ENCODE measurements at regions not wholly inside any gene's neighbourhood (a gene's known extent, or its start where the extent isn't known, plus 50 kb on each side); places are given as distances from the start of the nearest gene placed in this dataset.
"Not testable (repeated sequence)": the region's sequence is repeated elsewhere in the genome, so short reads cannot be mapped to it uniquely, and the experiment has no call there.

- no CpG with 5 or more reads among the region's 1 CpG for WGBS, 2 experiments
- no peak overlapping the region for H3K27ac ChIP-seq (ENCODE audit: insufficient read depth, low read depth, low read length, poor library complexity, severe bottlenecking)
- no peaks in the 10 kb centered on the region for H3K4me1 ChIP-seq (ENCODE audit: control insufficient read depth, insufficient read depth, low read length)
- H3K9me3 ChIP-seq (ENCODE audit: control insufficient read depth, low read length): no peaks in the 10 kb centered on the region
- no peaks in the 10 kb centered on the region for H3K36me3 ChIP-seq (ENCODE audit: control insufficient read depth, insufficient read depth, low read length)
- H3K4me3 ChIP-seq (ENCODE audit: insufficient read depth, low read depth, low read length): no peak overlapping the region
- H3K27me3 ChIP-seq (ENCODE audit: control insufficient read depth, insufficient read depth, low read length, poor library complexity, severe bottlenecking): no peaks in the 10 kb centered on the region
Measured at GRCh38 chr13:58376349-58376748, 744.8 kb downstream of the PCDH17 start.

GRCh38 chr13:58376775-58377174, 745.2 kb downstream of the PCDH17 start:
- no peaks in the 10 kb centered on the region for H3K27me3 ChIP-seq (ENCODE audit: control insufficient read depth, insufficient read depth, low read length, poor library complexity, severe bottlenecking)
- H3K4me1 ChIP-seq (ENCODE audit: control insufficient read depth, insufficient read depth, low read length): no peaks in the 10 kb centered on the region

GRCh38 chr13:58379221-58379620, 747.7 kb downstream of the PCDH17 start:
- WGBS, 2 experiments: 86% methylated on average over 1 of the region's 1 CpG; no CpG with 5 or more reads in 1 of the 2 experiments
- Histone ChIP-seq H3K4me3 (ENCODE audit: insufficient read depth, low read depth, low read length) (no peak overlapping the region), H3K36me3 (ENCODE audit: control insufficient read depth, insufficient read depth, low read length) (no peaks in the 10 kb centered on the region), H3K4me1 (ENCODE audit: control insufficient read depth, insufficient read depth, low read length) (no peaks in the 10 kb centered on the region), H3K27ac (ENCODE audit: insufficient read depth, low read depth, low read length, poor library complexity, severe bottlenecking) (no peak overlapping the region), H3K9me3 (ENCODE audit: control insufficient read depth, low read length) (no peaks in the 10 kb centered on the region), H3K27me3 (ENCODE audit: control insufficient read depth, insufficient read depth, low read length, poor library complexity, severe bottlenecking) (no peaks in the 10 kb centered on the region)

More at GRCh38 chr13:58376775-58377174, 745.2 kb downstream of the PCDH17 start:
- 87 to 91% methylated on average over 3 to 4 of the region's 5 CpGs for WGBS, 2 experiments
- H3K27ac ChIP-seq (ENCODE audit: insufficient read depth, low read depth, low read length, poor library complexity, severe bottlenecking): no peak overlapping the region
- no peaks in the 10 kb centered on the region for H3K36me3 ChIP-seq (ENCODE audit: control insufficient read depth, insufficient read depth, low read length)
- no peaks in the 10 kb centered on the region for H3K9me3 ChIP-seq (ENCODE audit: control insufficient read depth, low read length)
- no peak overlapping the region for H3K4me3 ChIP-seq (ENCODE audit: insufficient read depth, low read depth, low read length)

- not testable (repeated sequence) for H3K36me3 ChIP-seq (ENCODE audit: control insufficient read depth, insufficient read depth, low read length); H3K27me3 ChIP-seq (ENCODE audit: control insufficient read depth, insufficient read depth, low read length, poor library complexity, severe bottlenecking); H3K9me3 ChIP-seq (ENCODE audit: control insufficient read depth, low read length); H3K4me1 ChIP-seq (ENCODE audit: control insufficient read depth, insufficient read depth, low read length); H3K27ac ChIP-seq (ENCODE audit: insufficient read depth, low read depth, low read length, poor library complexity, severe bottlenecking); H3K4me3 ChIP-seq (ENCODE audit: insufficient read depth, low read depth, low read length)
- WGBS, 2 experiments: 93 to 96% methylated on average over 18 of the region's 18 CpGs
Measured at GRCh38 chr13:58385336-58385735, 753.8 kb downstream of the PCDH17 start.

DNA sequence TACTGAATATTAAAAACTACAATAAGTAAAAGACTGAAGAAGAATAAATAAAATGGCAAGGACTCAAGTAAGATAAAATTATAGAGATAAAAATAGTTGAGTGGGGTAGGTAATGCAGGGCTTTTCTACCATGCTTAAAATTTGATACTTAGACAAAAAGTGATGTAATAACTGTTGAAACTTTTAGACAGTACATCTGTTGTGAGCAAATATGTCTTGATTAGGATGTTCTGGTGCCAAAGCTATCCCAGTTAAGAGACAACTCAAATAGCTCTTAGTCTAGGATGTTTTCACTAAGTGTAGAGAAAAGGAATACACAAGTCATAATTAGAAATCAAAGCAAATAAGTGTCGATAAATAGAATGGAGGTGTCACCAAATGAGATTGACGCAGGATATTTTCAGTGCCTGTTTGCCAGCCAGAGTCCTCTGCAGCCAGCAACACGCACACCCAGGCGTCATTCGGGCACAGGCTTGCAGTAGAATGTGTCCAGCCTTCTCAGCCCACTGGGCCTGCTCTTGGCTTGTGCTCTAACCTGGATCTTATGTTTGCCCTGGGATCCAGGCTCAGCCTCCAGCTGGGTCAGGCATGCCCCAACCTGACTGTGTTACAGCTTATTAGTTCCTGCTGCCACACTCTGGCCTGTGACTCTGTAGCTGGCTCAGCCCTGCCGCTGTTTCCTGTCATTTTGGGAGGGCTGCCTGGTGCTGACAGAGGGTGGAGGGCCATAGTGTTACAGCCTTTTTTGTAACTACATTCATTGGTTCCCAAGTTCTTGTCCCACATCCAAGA, 766.2 kb downstream of the PCDH17 start:
- no peak overlapping the region for H3K4me3 ChIP-seq (ENCODE audit: insufficient read depth, low read depth, low read length)
- H3K27ac ChIP-seq (ENCODE audit: insufficient read depth, low read depth, low read length, poor library complexity, severe bottlenecking): no peak overlapping the region
- 93 to 95% methylated on average over 6 of the region's 6 CpGs for WGBS, 2 experiments
- no peaks in the 10 kb centered on the region for H3K27me3 ChIP-seq (ENCODE audit: control insufficient read depth, insufficient read depth, low read length, poor library complexity, severe bottlenecking)
- H3K4me1 ChIP-seq (ENCODE audit: control insufficient read depth, insufficient read depth, low read length): no peaks in the 10 kb centered on the region
- H3K36me3 ChIP-seq (ENCODE audit: control insufficient read depth, insufficient read depth, low read length): no peaks in the 10 kb centered on the region
- peaks cover 2% of the 10 kb centered on the region for H3K9me3 ChIP-seq (ENCODE audit: control insufficient read depth, low read length)

GRCh38 chr13:58399263-58399662, 767.7 kb downstream of the PCDH17 start:
- peaks cover 2% of the 10 kb centered on the region for H3K9me3 ChIP-seq (ENCODE audit: control insufficient read depth, low read length)
- H3K27ac ChIP-seq (ENCODE audit: insufficient read depth, low read depth, low read length, poor library complexity, severe bottlenecking): no peak overlapping the region
- no peak overlapping the region for H3K4me3 ChIP-seq (ENCODE audit: insufficient read depth, low read depth, low read length)
- H3K4me1 ChIP-seq (ENCODE audit: control insufficient read depth, insufficient read depth, low read length): no peaks in the 10 kb centered on the region
- H3K27me3 ChIP-seq (ENCODE audit: control insufficient read depth, insufficient read depth, low read length, poor library complexity, severe bottlenecking): no peaks in the 10 kb centered on the region
- H3K36me3 ChIP-seq (ENCODE audit: control insufficient read depth, insufficient read depth, low read length): no peaks in the 10 kb centered on the region

DNA sequence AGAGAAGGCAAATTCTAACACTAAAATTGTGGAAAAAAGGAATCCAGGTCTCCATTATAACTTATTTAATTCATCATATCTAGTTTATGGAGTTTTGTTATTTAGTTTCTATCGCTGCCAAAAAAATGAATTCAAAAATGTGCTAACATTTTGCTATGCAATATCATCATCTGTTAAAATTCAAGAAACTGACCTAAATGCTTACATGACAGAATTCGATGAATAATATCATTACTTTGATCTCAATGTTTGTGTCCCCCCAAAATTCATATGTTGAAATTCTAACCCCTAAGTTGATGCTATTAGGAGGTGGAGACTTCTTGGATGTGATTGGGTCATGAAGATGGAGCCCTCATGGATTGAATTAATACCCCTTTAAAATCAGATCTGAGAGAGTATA, 775.0 kb downstream of the PCDH17 start:
- Histone ChIP-seq H3K36me3 (ENCODE audit: control insufficient read depth, insufficient read depth, low read length) (no peaks in the 10 kb centered on the region), H3K9me3 (ENCODE audit: control insufficient read depth, low read length) (no peaks in the 10 kb centered on the region), H3K4me3 (ENCODE audit: insufficient read depth, low read depth, low read length) (no peak overlapping the region), H3K4me1 (ENCODE audit: control insufficient read depth, insufficient read depth, low read length) (no peaks in the 10 kb centered on the region), H3K27me3 (ENCODE audit: control insufficient read depth, insufficient read depth, low read length, poor library complexity, severe bottlenecking) (no peaks in the 10 kb centered on the region), H3K27ac (ENCODE audit: insufficient read depth, low read depth, low read length, poor library complexity, severe bottlenecking) (no peak overlapping the region)
- 92 to 100% methylated on average over 1 to 2 of the region's 2 CpGs for whole genome bisulfite sequencing, 2 experiments

GRCh38 chr13:58429917-58430316, 798.4 kb downstream of the PCDH17 start:
- no peaks in the 10 kb centered on the region for H3K27me3 ChIP-seq (ENCODE audit: control insufficient read depth, insufficient read depth, low read length, poor library complexity, severe bottlenecking)
- WGBS, 2 experiments: 90 to 93% methylated on average over 2 of the region's 2 CpGs
- H3K27ac ChIP-seq (ENCODE audit: insufficient read depth, low read depth, low read length, poor library complexity, severe bottlenecking): no peak overlapping the region
- H3K4me1 ChIP-seq (ENCODE audit: control insufficient read depth, insufficient read depth, low read length): no peaks in the 10 kb centered on the region
- no peaks in the 10 kb centered on the region for H3K9me3 ChIP-seq (ENCODE audit: control insufficient read depth, low read length)
- H3K4me3 ChIP-seq (ENCODE audit: insufficient read depth, low read depth, low read length): no peak overlapping the region
- H3K36me3 ChIP-seq (ENCODE audit: control insufficient read depth, insufficient read depth, low read length): no peaks in the 10 kb centered on the region

- no peaks in the 10 kb centered on the region for H3K9me3 ChIP-seq (ENCODE audit: control insufficient read depth, low read length)
- H3K36me3 ChIP-seq (ENCODE audit: control insufficient read depth, insufficient read depth, low read length): no peaks in the 10 kb centered on the region
- H3K27ac ChIP-seq (ENCODE audit: insufficient read depth, low read depth, low read length, poor library complexity, severe bottlenecking): no peak overlapping the region
- no peaks in the 10 kb centered on the region for H3K4me1 ChIP-seq (ENCODE audit: control insufficient read depth, insufficient read depth, low read length)
- no peaks in the 10 kb centered on the region for H3K27me3 ChIP-seq (ENCODE audit: control insufficient read depth, insufficient read depth, low read length, poor library complexity, severe bottlenecking)
- 88 to 97% methylated on average over 3 to 4 of the region's 4 CpGs for WGBS, 2 experiments
- H3K4me3 ChIP-seq (ENCODE audit: insufficient read depth, low read depth, low read length): no peak overlapping the region
Measured at GRCh38 chr13:58434943-58435342, 803.4 kb downstream of the PCDH17 start.

DNA sequence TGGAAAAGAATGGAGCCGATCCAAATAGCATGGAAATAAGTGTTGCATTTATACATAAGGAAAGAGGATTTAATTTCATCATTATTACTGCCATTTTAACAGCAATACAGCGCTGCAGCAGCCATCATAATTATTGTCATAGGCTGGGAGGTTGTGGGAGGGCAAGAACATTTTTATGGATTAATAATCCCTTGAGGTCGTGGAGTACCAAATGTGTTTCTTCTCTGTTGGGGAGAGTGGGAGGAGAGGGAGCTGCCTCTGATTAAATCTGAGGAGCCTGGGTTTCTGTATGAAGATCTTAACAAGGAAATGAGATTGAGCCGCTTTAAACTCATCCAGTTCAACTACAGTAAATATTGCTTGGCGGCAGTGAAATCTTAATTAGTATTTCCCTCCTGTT, 805.9 kb downstream of the PCDH17 start:
- WGBS, 2 experiments: 90 to 92% methylated on average over 2 to 5 of the region's 5 CpGs
- Histone ChIP-seq H3K27me3 (ENCODE audit: control insufficient read depth, insufficient read depth, low read length, poor library complexity, severe bottlenecking) (no peaks in the 10 kb centered on the region), H3K4me3 (ENCODE audit: insufficient read depth, low read depth, low read length) (no peak overlapping the region), H3K27ac (ENCODE audit: insufficient read depth, low read depth, low read length, poor library complexity, severe bottlenecking) (no peak overlapping the region), H3K4me1 (ENCODE audit: control insufficient read depth, insufficient read depth, low read length) (no peaks in the 10 kb centered on the region), H3K9me3 (ENCODE audit: control insufficient read depth, low read length) (no peaks in the 10 kb centered on the region), H3K36me3 (ENCODE audit: control insufficient read depth, insufficient read depth, low read length) (no peaks in the 10 kb centered on the region)

All from ectodermal cell (in vitro differentiated cells).